BLaER1 treated with 17β-estradiol and CSF1 and Interleukin-3, amounts not matched to agents 10 nM and 100 nM (cell line): ENCODE measurements at regions not wholly inside any gene's neighbourhood (a gene's known extent, or its start where the extent isn't known, plus 50 kb on each side); places are given as distances from the start of the nearest gene placed in this dataset.

Source experiments
- H3K27ac ChIP-seq, 11 experiments: shearing (Covaris generic); formaldehyde crosslinking; 2 replicates each; pipeline ENCODE4 v1.8.1; 2022
- H3K27me3 ChIP-seq, 11 experiments: shearing (Covaris generic); formaldehyde crosslinking; 2 replicates each; pipeline ENCODE4 v1.8.1; 2022
- H3K36me3 ChIP-seq, 11 experiments: shearing (Covaris generic); formaldehyde crosslinking; 2 replicates each; pipeline ENCODE4 v1.8.1; 2022
- H3K4me1 ChIP-seq, 10 experiments: shearing (Covaris generic); formaldehyde crosslinking; 2 replicates each; pipeline ENCODE4 v1.8.1; 2022
- H3K4me2 ChIP-seq, 11 experiments: shearing (Covaris generic); formaldehyde crosslinking; 2 replicates each; pipeline ENCODE4 v1.8.1; 2022
- H3K4me3 ChIP-seq, 10 experiments: shearing (Covaris generic); formaldehyde crosslinking; 2 replicates each; pipeline ENCODE4 v1.8.1; 2022
- H3K9ac ChIP-seq, 11 experiments: shearing (Covaris generic); formaldehyde crosslinking; 2 replicates each; pipeline ENCODE4 v1.8.1; 2022
- H3K9me3 ChIP-seq, 11 experiments: shearing (Covaris generic); formaldehyde crosslinking; replicated peaks in 1 of 11; 2 replicates each; pipeline ENCODE4 v1.8.1; 2022
- H4K20me1 ChIP-seq, 11 experiments: shearing (Covaris generic); formaldehyde crosslinking; 2 replicates each; pipeline ENCODE4 v1.8.1; 2022
- Cebpa-rat ChIP-seq, 11 experiments: shearing (Covaris generic); IDR thresholded peaks; 2 replicates each; pipeline ENCODE4 v1.8.1; 2022

DNA sequence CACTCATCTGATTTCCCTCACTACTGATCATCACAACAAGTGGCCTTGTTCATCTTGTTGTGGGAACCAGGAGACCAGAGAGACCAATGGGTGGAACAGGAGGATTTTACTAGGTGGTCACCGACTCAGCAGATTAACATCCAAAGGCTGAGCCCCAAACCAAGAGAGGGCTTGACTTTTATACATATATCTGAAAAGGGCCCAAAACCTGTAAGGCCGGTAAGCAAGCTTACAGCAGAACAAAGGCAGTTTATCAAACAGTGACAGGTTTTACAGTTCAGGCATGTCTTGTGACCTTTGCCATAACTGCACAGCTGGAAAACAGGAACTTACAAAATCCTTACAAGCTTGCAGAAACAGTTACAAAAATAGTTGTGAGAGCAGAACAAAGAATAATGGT lies 195.9 kb downstream of the OR13H1 start:
- Histone ChIP-seq H3K4me3 (0 out of 20 replicates have a peak overlapping the region, but pooled peaks of 1 of the 10 experiments have one; percentile 15), H3K9me3 (peaks cover 37 to 58% (median 48%) of the 10 kb centered on the region in 11 experiments), H3K4me1 (peaks cover 4 to 11% (median 5%) of the 10 kb centered on the region in 10 experiments; a peak in 10 of 20 replicates), H3K36me3 (peaks cover 15 to 87% (median 75%) of the 10 kb centered on the region in 11 experiments), H3K27ac (peak overlapping the region in 8 of 11 experiments; percentile 27 to 90 (median 86); a peak in 12 of 22 replicates), H3K4me2 (peak overlapping the region in 3 of 11 experiments; percentile 18 to 35 (median 28); a peak in 3 of 22 replicates), H3K9ac (no peak overlapping the region), H3K27me3 (peaks cover 0 to 13% (median 6%) of the 10 kb centered on the region in 11 experiments; a peak in 7 of 22 replicates), H4K20me1 (no peaks in the 10 kb centered on the region)
- no peak for TF ChIP-seq Cebpa-rat (IDR thresholded peaks at IDR 0.05)

GRCh38 chrX:131741103-131741581 lies 197.3 kb downstream of the OR13H1 start:
- peak overlapping the region; percentile 37 to 80 (median 66) for H3K4me2 ChIP-seq
- no peak for TF ChIP-seq Cebpa-rat (IDR thresholded peaks at IDR 0.05)

GRCh38 chrX:131745942-131746489 lies 202.1 kb downstream of the OR13H1 start:
- Histone ChIP-seq H3K4me2 (peak overlapping the region; percentile 36 to 82 (median 60)), H3K27me3 (no peaks in the 10 kb centered on the region), H3K9me3 (peaks cover 17 to 50% (median 34%) of the 10 kb centered on the region in 11 experiments), H3K4me1 (no peaks in the 10 kb centered on the region), H3K9ac (peak overlapping the region in 10 of 11 experiments; percentile 29 to 88 (median 80); a peak in 18 of 22 replicates), H3K36me3 (peaks cover 41 to 97% (median 90%) of the 10 kb centered on the region in 11 experiments), H3K4me3 (peak overlapping the region; percentile 56 to 69 (median 64)), H4K20me1 (no peaks in the 10 kb centered on the region), H3K27ac (peak overlapping the region in 8 of 11 experiments; percentile 61 to 92 (median 90); a peak in 16 of 22 replicates)
- TF ChIP-seq Cebpa-rat (IDR thresholded peaks at IDR 0.05): no peak

More at GRCh38 chrX:131741103-131741581, 197.3 kb downstream of the OR13H1 start:
- Histone ChIP-seq H3K4me3 (peak overlapping the region; percentile 50 to 74 (median 62)), H3K4me1 (peaks cover 0 to 9% (median 0%) of the 10 kb centered on the region in 10 experiments; a peak in 3 of 20 replicates), H4K20me1 (no peaks in the 10 kb centered on the region), H3K9ac (peak overlapping the region; percentile 75 to 89 (median 81)), H3K27ac (peak overlapping the region; percentile 67 to 96 (median 86); a peak in 21 of 22 replicates), H3K9me3 (peaks cover 37 to 63% (median 48%) of the 10 kb centered on the region in 11 experiments), H3K36me3 (peaks cover 19 to 87% (median 76%) of the 10 kb centered on the region in 11 experiments), H3K27me3 (peaks cover 0 to 13% (median 6%) of the 10 kb centered on the region in 11 experiments; a peak in 7 of 22 replicates)

DNA sequence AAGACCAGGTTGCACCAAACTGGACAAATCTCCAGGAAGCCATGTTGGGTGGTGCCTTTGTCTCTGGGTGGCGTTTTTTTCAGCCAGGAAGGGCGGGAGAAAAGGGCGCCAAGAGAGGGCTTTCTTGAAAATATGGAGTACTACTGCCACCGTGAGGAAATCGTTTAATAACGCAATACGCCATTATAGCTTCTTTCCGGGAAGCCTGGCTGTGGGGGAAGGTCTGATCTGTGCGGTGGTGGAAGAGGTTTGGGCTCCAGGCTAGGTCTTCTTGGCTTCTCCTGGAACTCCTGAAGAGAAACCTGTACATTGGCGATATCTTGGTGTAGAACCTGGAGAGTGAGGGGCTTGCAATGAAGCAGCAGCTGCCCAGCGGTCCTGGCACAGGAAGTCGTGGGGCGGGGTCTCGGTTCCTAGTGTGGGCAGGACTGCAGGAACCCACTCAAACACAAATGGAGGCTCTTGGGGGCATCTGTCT lies 202.7 kb downstream of the OR13H1 start:
- Histone ChIP-seq H3K9ac (peak overlapping the region; percentile 54 to 88 (median 81); a peak in 21 of 22 replicates), H3K36me3 (peaks cover 36 to 95% (median 87%) of the 10 kb centered on the region in 11 experiments), H3K4me3 (peak overlapping the region; percentile 56 to 69 (median 64)), H3K9me3 (peaks cover 12 to 45% (median 29%) of the 10 kb centered on the region in 11 experiments), H3K4me1 (no peaks in the 10 kb centered on the region), H3K27ac (peak overlapping the region; percentile 61 to 92 (median 89)), H3K27me3 (no peaks in the 10 kb centered on the region), H3K4me2 (peak overlapping the region; percentile 60 to 83 (median 80)), H4K20me1 (no peaks in the 10 kb centered on the region)
- TF ChIP-seq Cebpa-rat (IDR thresholded peaks at IDR 0.05): no peak

DNA sequence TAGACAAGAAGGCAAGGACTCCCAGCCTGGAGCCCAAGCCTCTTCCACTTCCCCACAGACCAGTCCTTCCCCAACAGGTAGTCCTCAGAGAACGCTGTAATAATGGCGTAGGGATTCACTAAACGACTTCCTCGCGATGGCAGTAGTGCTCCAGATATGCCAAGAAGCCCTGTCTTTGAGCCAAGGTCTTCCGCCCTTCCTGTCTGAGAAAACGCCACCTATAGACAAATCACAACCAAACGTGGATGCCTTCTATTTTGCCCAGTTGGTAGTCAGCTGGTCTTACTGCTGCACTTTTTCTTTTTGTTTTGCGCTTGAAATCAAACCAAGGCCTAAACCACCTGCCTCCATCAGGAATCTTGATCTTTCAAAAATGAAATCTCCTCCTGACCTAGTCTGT lies 203.3 kb downstream of the OR13H1 start:
- Histone ChIP-seq H3K4me2 (peak overlapping the region; percentile 55 to 83 (median 80)), H3K27ac (peak overlapping the region in 10 of 11 experiments; percentile 61 to 92 (median 89); a peak in 17 of 22 replicates), H3K9me3 (peaks cover 6 to 38% (median 22%) of the 10 kb centered on the region in 11 experiments), H3K27me3 (no peaks in the 10 kb centered on the region), H3K36me3 (peaks cover 30 to 93% (median 85%) of the 10 kb centered on the region in 11 experiments), H3K4me1 (peaks cover 0 to 5% (median 0%) of the 10 kb centered on the region in 10 experiments; a peak in 2 of 20 replicates), H3K9ac (peak overlapping the region; percentile 54 to 88 (median 81); a peak in 21 of 22 replicates), H4K20me1 (no peaks in the 10 kb centered on the region), H3K4me3 (peak overlapping the region; percentile 56 to 69 (median 64))
- no peak for TF ChIP-seq Cebpa-rat (IDR thresholded peaks at IDR 0.05)

DNA sequence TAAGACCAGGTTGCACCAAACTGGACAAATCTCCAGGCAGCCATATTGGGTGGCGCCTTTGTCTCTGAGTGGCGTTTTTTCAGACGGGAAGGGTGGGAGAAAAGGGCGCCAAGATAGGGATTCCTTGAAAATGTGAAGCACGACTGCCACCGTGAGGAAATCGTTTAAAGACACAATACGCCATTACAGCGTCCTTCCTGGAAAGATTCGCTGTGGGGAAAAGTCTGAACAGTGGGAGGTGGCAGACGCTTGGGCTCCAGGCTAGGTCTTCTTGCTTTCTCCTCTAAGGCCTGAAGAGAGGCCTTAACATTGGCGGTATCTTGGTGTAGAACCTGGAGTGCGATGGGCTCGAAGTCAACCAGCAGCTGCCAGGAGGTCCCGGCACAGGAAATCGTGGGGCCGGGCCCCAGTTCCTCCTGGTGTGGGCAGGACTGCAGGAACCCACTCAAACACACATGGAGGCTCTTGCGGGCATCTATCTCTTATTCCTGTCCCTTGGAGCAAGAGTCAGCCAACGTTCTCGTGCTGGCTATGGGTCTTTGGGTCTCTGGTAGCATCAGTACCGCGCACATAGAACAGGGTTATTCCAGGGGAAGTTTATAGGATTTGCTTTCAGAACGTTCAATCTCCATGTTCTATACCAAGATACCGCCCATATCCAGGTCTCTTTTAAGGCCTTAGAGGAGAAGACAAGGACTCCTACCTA lies 208.8 kb downstream of the OR13H1 start:
- no peaks in the 10 kb centered on the region; a peak in 2 of 22 replicates for H4K20me1 ChIP-seq
- peaks cover 0 to 6% (median 0%) of the 10 kb centered on the region in 10 experiments; a peak in 3 of 20 replicates for H3K4me1 ChIP-seq
- H3K9me3 ChIP-seq: peaks cover 0 to 5% (median 0%) of the 10 kb centered on the region in 11 experiments; a peak in 1 of 22 replicates
- H3K9ac ChIP-seq: peak overlapping the region; percentile 57 to 82 (median 75)
- peak overlapping the region; percentile 51 to 81 (median 73) for H3K4me2 ChIP-seq
- peak overlapping the region in 10 of 11 experiments; percentile 21 to 85 (median 74); a peak in 19 of 22 replicates for H3K27ac ChIP-seq
- TF ChIP-seq Cebpa-rat (IDR thresholded peaks at IDR 0.05): no peak
- H3K4me3 ChIP-seq: peak overlapping the region; percentile 59 to 74 (median 66)
- H3K27me3 ChIP-seq: peaks cover 0 to 17% (median 4%) of the 10 kb centered on the region in 11 experiments; a peak in 9 of 22 replicates
- H3K36me3 ChIP-seq: peaks cover 20 to 93% (median 80%) of the 10 kb centered on the region in 11 experiments

GRCh38 chrX:131762802-131763234 lies 218.9 kb downstream of the OR13H1 start:
- Histone ChIP-seq H3K4me3 (peak overlapping the region; percentile 56 to 71 (median 62)), H4K20me1 (no peaks in the 10 kb centered on the region; a peak in 1 of 22 replicates), H3K9me3 (peaks cover 18 to 31% (median 24%) of the 10 kb centered on the region in 11 experiments; a peak in 20 of 22 replicates), H3K27ac (peak overlapping the region in 9 of 11 experiments; percentile 40 to 78 (median 70); a peak in 17 of 22 replicates), H3K36me3 (peaks cover 20 to 92% (median 60%) of the 10 kb centered on the region in 11 experiments), H3K27me3 (no peaks in the 10 kb centered on the region; a peak in 2 of 22 replicates), H3K4me2 (peak overlapping the region; percentile 74 to 88 (median 79)), H3K9ac (peak overlapping the region in 10 of 11 experiments; percentile 50 to 73 (median 65); a peak in 17 of 22 replicates), H3K4me1 (peaks cover 0 to 9% (median 4%) of the 10 kb centered on the region in 10 experiments; a peak in 6 of 20 replicates)
- no peak for TF ChIP-seq Cebpa-rat (IDR thresholded peaks at IDR 0.05)

GRCh38 chrX:131763674-131764073 lies 219.8 kb downstream of the OR13H1 start:
- Histone ChIP-seq H3K4me2 (peak overlapping the region; percentile 74 to 88 (median 79)), H3K27ac (peak overlapping the region in 8 of 11 experiments; percentile 25 to 78 (median 72); a peak in 14 of 22 replicates), H3K36me3 (peaks cover 23 to 92% (median 67%) of the 10 kb centered on the region in 11 experiments), H3K9me3 (peaks cover 21 to 39% (median 24%) of the 10 kb centered on the region in 11 experiments; a peak in 20 of 22 replicates), H3K9ac (peak overlapping the region in 9 of 11 experiments; percentile 50 to 73 (median 66); a peak in 17 of 22 replicates), H3K27me3 (no peaks in the 10 kb centered on the region; a peak in 1 of 22 replicates), H3K4me1 (peaks cover 0 to 11% (median 4%) of the 10 kb centered on the region in 10 experiments; a peak in 6 of 20 replicates), H4K20me1 (no peaks in the 10 kb centered on the region), H3K4me3 (peak overlapping the region; percentile 56 to 71 (median 62))
- TF ChIP-seq Cebpa-rat (IDR thresholded peaks at IDR 0.05): no peak
